ENCODE measurements at regions not wholly inside any gene's neighbourhood (a gene's known extent, or its start where the extent isn't known, plus 50 kb on each side); places are given as distances from the start of the nearest gene placed in this dataset.
A peak's percentile ranks its signal among the peaks of the same experiment; 100 is the strongest.

GRCh38 chr12:125685915-125686314 is 620.7 kb downstream of the AACS start:
- no peak for DNase-seq

GRCh38 chr12:125687403-125687802 is 622.2 kb downstream of the AACS start:
- no peak for DNase-seq

- no peak for DNase-seq
These were observed 622.6 kb downstream of the AACS start for GRCh38 chr12:125687820-125688219.

- no peak for DNase-seq
These were observed 623.0 kb downstream of the AACS start for GRCh38 chr12:125688223-125688622.

- DNase-seq: no peak
These were observed 623.6 kb downstream of the AACS start for GRCh38 chr12:125688881-125689280.

GRCh38 chr12:125689576-125690410 is 624.6 kb downstream of the AACS start:
- no peak for DNase-seq

- DNase-seq: no peak
These were observed 625.6 kb downstream of the AACS start for GRCh38 chr12:125690841-125691240.

GRCh38 chr12:125696054-125696453 is 630.8 kb downstream of the AACS start:
- DNase-seq: no peak

- no peak for DNase-seq
These were observed 639.6 kb downstream of the AACS start for GRCh38 chr12:125704803-125705202.

- DNase-seq: no peak
These were observed 655.7 kb downstream of the AACS start for GRCh38 chr12:125720961-125721360.

- DNase-seq: no peak
These were observed 668.9 kb downstream of the AACS start for GRCh38 chr12:125734137-125734536.

GRCh38 chr12:125738211-125738610 is 673.0 kb downstream of the AACS start:
- DNase-seq: no peak

GRCh38 chr12:125742413-125742812 is 677.2 kb downstream of the AACS start:
- DNase-seq: no peak

- no peak for DNase-seq
These were observed 679.0 kb downstream of the AACS start for GRCh38 chr12:125744201-125744600.

GRCh38 chr12:125755512-125755911 is 690.3 kb downstream of the AACS start:
- DNase-seq: no peak

- no peak for DNase-seq
These were observed 700.9 kb downstream of the AACS start for GRCh38 chr12:125766091-125766490.

- no peak for DNase-seq
These were observed 707.2 kb downstream of the AACS start for GRCh38 chr12:125772403-125772802.

- peak; percentile 12 to 18 for DNase-seq
These were observed 707.9 kb downstream of the AACS start for GRCh38 chr12:125773033-125773640.

- no peak for DNase-seq
These were observed 710.3 kb downstream of the AACS start for GRCh38 chr12:125775507-125775906.

GRCh38 chr12:125776212-125776611 is 711.0 kb downstream of the AACS start:
- no peak for DNase-seq

- DNase-seq: no peak
These were observed 720.9 kb downstream of the AACS start for GRCh38 chr12:125786143-125786542.

GRCh38 chr12:125794401-125794800 is 729.2 kb downstream of the AACS start:
- DNase-seq: no peak

GRCh38 chr12:125797421-125798175 is 732.4 kb downstream of the AACS start:
- DNase-seq: no peak

- DNase-seq: no peak
These were observed 739.4 kb downstream of the AACS start for GRCh38 chr12:125804660-125805059.

All from activated CD4-positive, alpha-beta T cell treated with anti-CD3 and anti-CD28 coated beads, Interleukin-2, amount 50 U/mL, for 48 hours (primary cell).